ACC112 (cell line): ENCODE measurements at regions not wholly inside any gene's neighbourhood (a gene's known extent, or its start where the extent isn't known, plus 50 kb on each side); places are given as distances from the start of the nearest gene placed in this dataset.
"Not testable (repeated sequence)": the region's sequence is repeated elsewhere in the genome, so short reads cannot be mapped to it uniquely, and the experiment has no call there.

ENCODE experiments used
- H2AFZ ChIP-seq: fragments of 200-600 bp; sonication (generic); one replicate; pipeline ENCODE4 v1.6.0; 2017; ENCODE audit warnings: antibody characterized with exemption, low read length; ENCODE audit not compliant: unreplicated experiment
- H3K27ac ChIP-seq: fragments of 200-600 bp; sonication (generic); 2 replicates; pipeline ENCODE4 v1.5.1; 2014; ENCODE audit warnings: low read depth, mild to moderate bottlenecking, antibody characterized with exemption, low read length, moderate library complexity
- H3K27me3 ChIP-seq: fragments of 200-600 bp; sonication (generic); 2 replicates; pipeline ENCODE4 v1.6.1; 2014; ENCODE audit warnings: mild to moderate bottlenecking, antibody characterized with exemption, low read length, moderate library complexity, mixed read lengths; ENCODE audit not compliant: insufficient read depth
- H3K36me3 ChIP-seq: fragments of 200-600 bp; sonication (generic); 2 replicates; pipeline ENCODE4 v1.6.1; 2016; ENCODE audit warnings: mild to moderate bottlenecking, antibody characterized with exemption, low read length, moderate library complexity, mixed read lengths; ENCODE audit not compliant: insufficient read depth
- H3K4me1 ChIP-seq: fragments of 200-600 bp; sonication (generic); one replicate; pipeline ENCODE4 v1.6.1; 2016; ENCODE audit warnings: low read length, mixed read lengths; ENCODE audit not compliant: insufficient read depth, unreplicated experiment, control insufficient read depth
- H3K4me3 ChIP-seq: fragments of 200-600 bp; sonication (generic); 2 replicates; pipeline ENCODE4 v1.5.1; 2014; ENCODE audit warnings: mild to moderate bottlenecking, low read depth, low read length
- H3K79me2 ChIP-seq: fragments of 200-600 bp; sonication (generic); one replicate; pipeline ENCODE4 v1.6.0; 2016; ENCODE audit warnings: low read length; ENCODE audit not compliant: control insufficient read depth, unreplicated experiment, insufficient read depth

GRCh38 chr5:83802686-83803085 is 82.0 kb upstream of the HAPLN1 start:
- Histone ChIP-seq H3K79me2 (no peaks in the 10 kb centered on the region), H3K36me3 (no peaks in the 10 kb centered on the region), H3K27ac (no peak overlapping the region), H3K4me1 (no peaks in the 10 kb centered on the region), H2AFZ (no peak overlapping the region), H3K4me3 (no peak overlapping the region), H3K27me3 (no peaks in the 10 kb centered on the region)

GRCh38 chr5:83800201-83800600 is 79.5 kb upstream of the HAPLN1 start:
- H3K27me3 ChIP-seq = no peaks in the 10 kb centered on the region
- no peak overlapping the region for H3K27ac ChIP-seq
- H3K36me3 ChIP-seq = no peaks in the 10 kb centered on the region
- no peak overlapping the region for H3K4me3 ChIP-seq
- H3K79me2 ChIP-seq = no peaks in the 10 kb centered on the region
- H2AFZ ChIP-seq = no peak overlapping the region
- H3K4me1 ChIP-seq = no peaks in the 10 kb centered on the region

- not testable (repeated sequence) for H3K79me2 ChIP-seq, H2AFZ ChIP-seq, H3K4me3 ChIP-seq, H3K36me3 ChIP-seq, H3K27me3 ChIP-seq, H3K27ac ChIP-seq, H3K4me1 ChIP-seq
Observed at GRCh38 chr5:83799020-83799419, 78.4 kb upstream of the HAPLN1 start.

- Histone ChIP-seq H3K36me3 (no peaks in the 10 kb centered on the region), H3K79me2 (no peaks in the 10 kb centered on the region), H3K27ac (no peak overlapping the region), H3K4me3 (no peak overlapping the region), H3K27me3 (no peaks in the 10 kb centered on the region), H2AFZ (no peak overlapping the region), H3K4me1 (no peaks in the 10 kb centered on the region)
Observed at GRCh38 chr5:83789371-83789770, 68.7 kb upstream of the HAPLN1 start.

GRCh38 chr5:83787631-83788030 is 67.0 kb upstream of the HAPLN1 start:
- no peak overlapping the region for H3K27ac ChIP-seq
- H3K4me1 ChIP-seq = no peaks in the 10 kb centered on the region
- no peaks in the 10 kb centered on the region for H3K36me3 ChIP-seq
- H3K4me3 ChIP-seq = no peak overlapping the region
- no peaks in the 10 kb centered on the region for H3K79me2 ChIP-seq
- H3K27me3 ChIP-seq = no peaks in the 10 kb centered on the region
- H2AFZ ChIP-seq = no peak overlapping the region

GRCh38 chr5:83785176-83785668 is 64.6 kb upstream of the HAPLN1 start:
- H2AFZ ChIP-seq = no peak overlapping the region
- no peaks in the 10 kb centered on the region for H3K36me3 ChIP-seq
- H3K79me2 ChIP-seq = no peaks in the 10 kb centered on the region
- no peak overlapping the region for H3K27ac ChIP-seq
- no peaks in the 10 kb centered on the region for H3K27me3 ChIP-seq
- no peaks in the 10 kb centered on the region for H3K4me1 ChIP-seq
- no peak overlapping the region for H3K4me3 ChIP-seq

GRCh38 chr5:83780699-83781350 is 60.2 kb upstream of the HAPLN1 start:
- H3K36me3 ChIP-seq = no peaks in the 10 kb centered on the region
- no peak overlapping the region for H3K27ac ChIP-seq
- H2AFZ ChIP-seq = no peak overlapping the region
- H3K4me3 ChIP-seq = no peak overlapping the region
- no peaks in the 10 kb centered on the region for H3K79me2 ChIP-seq
- no peaks in the 10 kb centered on the region for H3K27me3 ChIP-seq
- H3K4me1 ChIP-seq = peaks cover 8% of the 10 kb centered on the region

GRCh38 chr5:83777856-83778255 is 57.2 kb upstream of the HAPLN1 start:
- no peak overlapping the region for H3K27ac ChIP-seq
- peaks cover 8% of the 10 kb centered on the region for H3K4me1 ChIP-seq
- no peaks in the 10 kb centered on the region for H3K27me3 ChIP-seq
- H3K4me3 ChIP-seq = no peak overlapping the region
- no peak overlapping the region for H2AFZ ChIP-seq
- no peaks in the 10 kb centered on the region for H3K36me3 ChIP-seq
- no peaks in the 10 kb centered on the region for H3K79me2 ChIP-seq

GRCh38 chr5:83776437-83777031 is 55.9 kb upstream of the HAPLN1 start:
- Histone ChIP-seq H3K36me3 (no peaks in the 10 kb centered on the region), H3K4me3 (no peak overlapping the region), H3K27ac (no peak overlapping the region), H3K27me3 (no peaks in the 10 kb centered on the region), H3K4me1 (peaks cover 8% of the 10 kb centered on the region), H2AFZ (no peak overlapping the region), H3K79me2 (no peaks in the 10 kb centered on the region)
